GM18868 (cell line): ENCODE measurements at regions not wholly inside any gene's neighbourhood (a gene's known extent, or its start where the extent isn't known, plus 50 kb on each side); places are given as distances from the start of the nearest gene placed in this dataset.

Source experiments
- ATAC-seq: cut with Tn5 transposase; IDR thresholded peaks from one replicate; pipeline ENCODE4 v1.9.1; 2021; ENCODE audit warnings: mild to moderate bottlenecking, moderate library complexity; ENCODE audit not compliant: unreplicated experiment

GRCh38 chr11:92850296-92850826 is 119.1 kb upstream of the MTNR1B start:
- ATAC-seq, result no peak

- no peak for ATAC-seq
Observed at GRCh38 chr11:92852229-92852628, 117.2 kb upstream of the MTNR1B start.

- ATAC-seq, result no peak
Observed at GRCh38 chr11:92852946-92853345, 116.5 kb upstream of the MTNR1B start.

DNA sequence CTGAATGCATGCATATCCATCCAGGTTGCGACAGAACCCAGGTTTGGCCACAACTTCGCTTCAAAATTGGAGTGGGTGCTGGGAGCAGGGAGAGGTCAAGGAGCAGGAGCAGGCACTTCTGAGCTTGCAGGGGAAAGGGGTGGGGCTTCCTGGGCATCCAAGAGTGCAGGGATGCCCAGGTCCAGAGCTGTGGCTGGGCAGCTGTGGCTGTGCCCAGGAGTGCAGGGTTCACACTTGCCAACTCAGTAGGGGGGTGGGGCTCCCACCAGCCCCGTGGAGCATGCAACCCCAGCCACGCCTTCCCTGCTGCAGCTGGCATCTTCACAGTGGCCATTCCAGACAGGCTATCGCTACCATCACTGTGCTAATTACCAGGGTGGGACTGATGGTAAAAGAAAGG is 115.3 kb upstream of the MTNR1B start:
- ATAC-seq, result no peak

DNA sequence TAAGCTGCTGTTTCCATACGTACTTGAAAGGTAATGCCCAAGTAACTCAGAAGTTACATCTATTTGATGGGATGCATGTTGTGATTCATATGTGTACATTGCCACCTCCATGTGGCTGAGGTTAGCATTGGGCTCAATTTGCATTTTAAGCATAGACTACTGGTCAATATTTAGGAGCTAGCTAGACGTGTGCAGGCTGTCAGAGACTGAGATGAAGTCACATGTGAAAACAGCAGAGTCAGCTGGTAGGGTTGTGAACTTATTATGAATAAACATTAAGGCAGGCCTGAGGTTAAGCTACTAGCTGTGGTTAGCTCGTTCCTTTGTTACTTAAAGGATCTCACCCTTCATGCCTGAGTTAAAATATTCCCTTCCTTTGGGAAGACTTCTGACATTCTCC is 114.5 kb upstream of the MTNR1B start:
- peak; percentile 62 for ATAC-seq

DNA sequence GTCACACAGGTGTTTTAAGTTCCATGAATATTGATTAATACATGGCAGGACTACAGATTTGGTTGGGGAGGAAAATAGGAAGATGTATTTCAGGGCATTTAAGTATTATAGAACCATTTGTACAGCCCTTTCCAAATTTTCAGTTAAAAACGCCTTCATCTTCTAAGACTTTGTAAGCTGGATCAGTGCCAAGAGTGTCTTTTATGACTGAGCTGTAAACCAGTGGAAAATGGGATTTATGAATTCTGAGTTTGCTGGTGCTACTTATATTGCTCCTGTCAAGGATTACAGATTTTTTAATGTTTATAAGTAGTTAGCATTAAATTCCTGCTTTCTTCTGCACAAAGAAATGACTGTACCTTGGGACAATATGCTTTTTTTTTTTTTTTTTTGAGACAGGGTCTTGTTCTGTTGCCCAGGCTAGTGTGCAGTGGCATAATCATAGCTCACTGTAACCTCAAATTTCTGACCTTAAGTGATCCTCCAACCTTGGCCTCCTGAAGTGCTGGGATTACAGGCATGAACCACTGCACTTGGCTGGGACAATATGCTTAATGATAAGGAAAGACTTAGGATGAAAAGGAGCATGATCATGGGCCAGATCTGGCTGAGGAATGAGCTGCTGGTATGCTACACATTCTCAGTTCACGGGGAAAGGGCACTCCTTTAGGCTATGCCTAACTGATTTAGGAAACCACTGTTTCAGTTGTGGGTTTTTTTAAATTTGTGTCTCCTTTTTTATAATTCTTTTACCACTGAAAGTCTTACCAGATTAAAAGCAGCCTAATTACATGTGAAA is 113.6 kb upstream of the MTNR1B start:
- no peak for ATAC-seq

- no peak for ATAC-seq
Observed at GRCh38 chr11:92857407-92857806, 112.0 kb upstream of the MTNR1B start.

- ATAC-seq, result no peak
Observed at GRCh38 chr11:92859156-92859690, 110.2 kb upstream of the MTNR1B start.

- ATAC-seq, result no peak
Observed at GRCh38 chr11:92861634-92862033, 107.8 kb upstream of the MTNR1B start.

DNA sequence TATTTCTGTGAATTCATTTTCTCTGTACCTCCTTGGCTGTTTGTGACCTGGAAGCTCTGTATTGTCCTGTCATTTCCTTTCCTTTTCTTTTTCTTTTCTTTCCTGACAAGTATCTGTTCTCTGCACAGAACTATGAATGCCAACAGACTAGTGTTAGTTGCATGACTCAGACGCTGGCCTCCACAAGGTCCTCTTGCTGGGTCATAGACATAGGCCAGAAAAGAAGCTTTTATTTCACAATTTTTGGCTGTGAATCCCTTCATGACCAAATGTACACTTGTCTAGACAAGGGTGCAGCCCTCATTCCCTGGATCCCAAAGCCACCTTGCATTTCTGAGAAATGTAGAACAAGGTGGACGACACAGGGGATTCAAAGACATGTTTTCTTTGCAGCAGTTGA is 104.1 kb upstream of the MTNR1B start:
- no peak for ATAC-seq

DNA sequence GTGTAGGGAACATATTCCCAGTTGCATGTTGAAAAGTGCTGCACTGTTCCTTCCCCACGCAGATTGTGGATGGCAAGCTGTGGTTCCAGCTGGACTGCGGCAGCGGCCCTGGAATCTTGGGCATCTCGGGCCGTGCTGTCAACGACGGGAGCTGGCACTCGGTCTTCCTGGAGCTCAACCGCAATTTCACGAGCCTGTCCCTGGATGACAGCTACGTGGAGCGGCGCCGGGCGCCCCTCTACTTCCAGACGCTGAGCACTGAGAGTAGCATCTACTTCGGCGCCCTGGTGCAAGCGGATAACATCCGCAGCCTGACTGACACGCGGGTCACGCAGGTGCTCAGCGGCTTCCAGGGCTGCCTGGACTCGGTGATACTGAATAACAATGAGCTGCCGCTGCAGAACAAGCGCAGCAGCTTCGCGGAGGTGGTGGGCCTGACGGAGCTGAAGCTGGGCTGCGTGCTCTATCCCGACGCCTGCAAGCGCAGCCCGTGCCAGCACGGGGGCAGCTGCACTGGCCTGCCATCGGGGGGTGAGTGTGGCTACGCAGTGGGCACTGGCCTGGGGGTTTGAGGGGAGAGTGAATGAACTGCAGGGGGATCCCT is 102.7 kb upstream of the MTNR1B start:
- no peak for ATAC-seq

DNA sequence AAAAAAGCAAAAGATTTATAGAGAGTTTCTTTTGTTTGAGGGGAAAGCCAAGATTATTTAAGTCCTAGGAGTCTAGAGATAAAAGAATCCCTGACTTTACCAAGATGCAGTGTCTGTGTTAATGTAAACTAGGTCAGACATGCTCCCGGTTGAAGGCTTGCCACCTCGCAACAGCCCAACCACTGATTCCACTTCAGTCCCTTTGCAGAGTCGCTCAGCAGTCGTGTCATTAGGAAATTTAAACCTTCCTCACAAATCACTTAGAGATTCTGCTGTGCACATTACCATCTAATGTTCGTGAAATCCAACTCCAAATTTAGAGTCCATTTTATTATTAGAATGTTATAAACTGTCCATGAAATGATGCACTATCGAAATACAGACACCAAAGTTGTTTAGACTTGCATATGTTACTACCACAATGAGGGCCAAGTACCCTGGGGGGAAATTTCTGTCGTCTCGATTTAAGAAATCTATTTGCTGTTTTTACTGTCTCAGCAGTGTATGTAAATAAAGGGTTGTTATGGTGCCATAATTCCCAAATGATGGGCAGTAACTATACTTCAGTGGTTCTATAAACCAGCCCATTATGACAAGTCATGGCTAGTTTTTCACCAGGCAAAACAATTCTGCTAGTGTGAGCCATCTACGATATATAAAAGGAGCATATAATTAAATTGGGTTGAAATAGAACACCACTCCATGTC is 101.4 kb upstream of the MTNR1B start:
- no peak for ATAC-seq

- ATAC-seq, result no peak
Observed at GRCh38 chr11:92869716-92870115, 99.7 kb upstream of the MTNR1B start.

GRCh38 chr11:92870196-92870832 is 99.1 kb upstream of the MTNR1B start:
- ATAC-seq, result no peak

DNA sequence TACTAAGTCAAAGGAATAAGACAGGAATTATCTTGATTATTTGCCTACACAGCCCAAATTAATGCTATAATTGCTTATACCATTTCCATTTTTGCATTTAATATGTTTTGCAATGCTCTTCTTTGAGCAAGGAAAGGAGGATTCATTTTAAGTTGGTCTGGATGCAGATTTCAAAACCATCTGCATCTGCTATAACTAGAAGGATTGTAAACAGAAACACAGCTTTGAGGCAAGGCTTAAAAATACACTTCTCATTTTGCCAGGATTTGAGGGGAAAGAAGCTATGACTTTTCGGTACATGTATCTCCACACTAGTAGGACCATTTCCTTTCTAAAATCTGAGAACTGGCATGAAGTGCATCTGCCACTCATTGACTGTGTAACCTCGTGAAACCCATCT is 95.9 kb upstream of the MTNR1B start:
- no peak for ATAC-seq

GRCh38 chr11:92875473-92875872 is 94.0 kb upstream of the MTNR1B start:
- ATAC-seq, result no peak

GRCh38 chr11:92879086-92879485 is 90.4 kb upstream of the MTNR1B start:
- ATAC-seq, result no peak

DNA sequence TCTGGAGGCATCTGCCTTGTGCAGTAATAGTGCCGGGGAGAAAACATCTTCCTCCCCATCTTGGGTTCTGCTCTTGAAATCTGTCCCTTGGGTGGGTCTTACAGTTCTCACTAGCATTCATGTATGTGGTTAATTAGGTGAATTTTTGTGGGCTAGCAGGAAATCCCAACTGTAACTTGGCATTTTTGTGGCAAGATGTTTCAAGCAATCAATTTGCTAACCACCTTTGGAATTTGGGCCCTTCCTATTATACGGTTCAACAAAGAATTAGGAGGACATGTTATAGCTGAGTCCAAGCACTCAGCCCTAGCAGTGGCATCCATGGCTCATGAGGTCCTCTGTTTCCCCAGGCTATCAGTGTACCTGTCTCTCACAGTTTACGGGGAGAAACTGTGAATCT is 89.1 kb upstream of the MTNR1B start:
- no peak for ATAC-seq

GRCh38 chr11:92881940-92882450 is 87.5 kb upstream of the MTNR1B start:
- ATAC-seq, result no peak

DNA sequence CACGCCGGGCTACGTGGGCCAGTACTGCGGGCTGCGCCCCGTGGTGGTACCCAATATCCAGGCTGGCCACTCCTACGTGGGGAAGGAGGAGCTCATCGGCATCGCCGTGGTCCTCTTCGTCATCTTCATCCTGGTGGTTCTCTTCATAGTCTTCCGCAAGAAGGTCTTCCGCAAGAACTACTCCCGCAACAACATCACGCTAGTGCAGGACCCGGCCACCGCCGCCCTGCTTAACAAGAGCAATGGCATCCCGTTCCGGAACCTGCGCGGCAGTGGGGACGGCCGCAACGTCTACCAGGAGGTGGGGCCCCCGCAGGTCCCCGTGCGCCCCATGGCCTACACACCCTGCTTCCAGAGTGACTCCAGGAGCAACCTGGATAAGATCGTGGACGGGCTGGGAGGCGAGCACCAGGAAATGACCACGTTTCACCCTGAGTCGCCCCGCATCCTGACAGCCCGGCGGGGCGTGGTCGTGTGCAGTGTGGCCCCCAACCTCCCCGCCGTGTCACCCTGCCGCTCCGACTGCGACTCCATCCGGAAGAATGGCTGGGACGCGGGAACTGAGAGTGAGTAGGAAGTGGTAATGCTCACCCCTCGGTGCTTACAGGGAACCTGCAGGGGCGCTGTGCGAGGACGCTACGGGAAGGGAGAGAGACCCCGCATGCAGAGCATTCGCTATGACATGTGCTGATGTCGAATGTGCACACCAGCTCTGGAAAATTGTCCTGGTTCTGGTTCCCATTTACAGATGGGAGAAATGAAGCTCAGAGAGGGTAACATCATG is 86.4 kb upstream of the MTNR1B start:
- no peak for ATAC-seq
